ENCODE measurements at regions not wholly inside any gene's neighbourhood (a gene's known extent, or its start where the extent isn't known, plus 50 kb on each side); places are given as distances from the start of the nearest gene placed in this dataset.
"Not testable (repeated sequence)": the region's sequence is repeated elsewhere in the genome, so short reads cannot be mapped to it uniquely, and the experiment has no call there.

- H3K27me3 Mint-ChIP-seq = peaks cover 5% of the 10 kb centered on the region
- H3K9me3 Mint-ChIP-seq = peaks cover 10% of the 10 kb centered on the region
- TF ChIP-seq CTCF (conservative IDR thresholded peaks at IDR 0.05) = no peak
Measured at GRCh38 chr16:17917316-17918019, 419.1 kb downstream of the NPIPA8 start.

GRCh38 chr16:17915791-17916190, 420.7 kb downstream of the NPIPA8 start:
- no peaks in the 10 kb centered on the region for H3K36me3 Mint-ChIP-seq
- no peak overlapping the region for H3K27ac Mint-ChIP-seq
- DNase-seq (ENCODE audit: extremely low spot score, unreplicated experiment) = no peak
- H3K9me3 Mint-ChIP-seq = peaks cover 4% of the 10 kb centered on the region
- TF ChIP-seq CTCF (conservative IDR thresholded peaks at IDR 0.05) = no peak
- no peaks in the 10 kb centered on the region for H3K4me1 Mint-ChIP-seq (ENCODE audit: unreplicated experiment)
- peaks cover 5% of the 10 kb centered on the region for H3K27me3 Mint-ChIP-seq
- H3K4me3 Mint-ChIP-seq = no peak overlapping the region

More at GRCh38 chr16:17917316-17918019, 419.1 kb downstream of the NPIPA8 start:
- Mint-ChIP-seq H3K4me1 (ENCODE audit: unreplicated experiment) (no peaks in the 10 kb centered on the region), H3K4me3 (no peak overlapping the region), H3K27ac (no peak overlapping the region), H3K36me3 (no peaks in the 10 kb centered on the region)
- DNase-seq (ENCODE audit: extremely low spot score, unreplicated experiment) = no peak

GRCh38 chr16:17914168-17914567, 422.4 kb downstream of the NPIPA8 start:
- Mint-ChIP-seq H3K27ac (no peak overlapping the region), H3K4me1 (ENCODE audit: unreplicated experiment) (no peaks in the 10 kb centered on the region), H3K36me3 (no peaks in the 10 kb centered on the region), H3K27me3 (peaks cover 5% of the 10 kb centered on the region), H3K4me3 (no peak overlapping the region), H3K9me3 (peaks cover 2% of the 10 kb centered on the region)
- TF ChIP-seq CTCF (conservative IDR thresholded peaks at IDR 0.05) = no peak
- no peak for DNase-seq (ENCODE audit: extremely low spot score, unreplicated experiment)

GRCh38 chr16:17911578-17911977, 425.0 kb downstream of the NPIPA8 start:
- H3K27me3 Mint-ChIP-seq; DNase-seq (ENCODE audit: extremely low spot score, unreplicated experiment); H3K36me3 Mint-ChIP-seq; H3K9me3 Mint-ChIP-seq; H3K27ac Mint-ChIP-seq; H3K4me3 Mint-ChIP-seq; H3K4me1 Mint-ChIP-seq (ENCODE audit: unreplicated experiment): not testable (repeated sequence)

- not testable (repeated sequence) for H3K36me3 Mint-ChIP-seq
Measured at GRCh38 chr16:17906626-17907025, 429.9 kb downstream of the NPIPA8 start.

GRCh38 chr16:17901309-17901708, 430.5 kb upstream of the XYLT1 start:
- Mint-ChIP-seq H3K9me3 (no peaks in the 10 kb centered on the region), H3K27me3 (no peaks in the 10 kb centered on the region), H3K4me3 (no peak overlapping the region), H3K27ac (no peak overlapping the region), H3K36me3 (no peaks in the 10 kb centered on the region), H3K4me1 (ENCODE audit: unreplicated experiment) (no peaks in the 10 kb centered on the region)
- no peak for DNase-seq (ENCODE audit: extremely low spot score, unreplicated experiment)
- no peak for TF ChIP-seq CTCF (conservative IDR thresholded peaks at IDR 0.05)

More at GRCh38 chr16:17906626-17907025, 429.9 kb downstream of the NPIPA8 start:
- not testable (repeated sequence) for H3K9me3 Mint-ChIP-seq; H3K27ac Mint-ChIP-seq; DNase-seq (ENCODE audit: extremely low spot score, unreplicated experiment); H3K4me3 Mint-ChIP-seq; H3K4me1 Mint-ChIP-seq (ENCODE audit: unreplicated experiment); H3K27me3 Mint-ChIP-seq

Measured in type B pancreatic cell (in vitro differentiated cells).